Motor neuron (in vitro differentiated cells): ENCODE measurements at regions not wholly inside any gene's neighbourhood (a gene's known extent, or its start where the extent isn't known, plus 50 kb on each side); places are given as distances from the start of the nearest gene placed in this dataset.

ENCODE experiments used
- ATAC-seq, 8 experiments: fragments of 200-7000 bp; cut with Tn5 transposase; replicated peaks in 6 of 8; 2 replicates each; pipeline ENCODE4 v1.8.0; 2021; ENCODE audit warnings: mild to moderate bottlenecking in 8 of 8, moderate library complexity in 8 of 8
- H3K27ac ChIP-seq, 2 donors: fragments of 250-450 bp; sonication (Bioruptor Pico); 2 replicates each; pipeline ENCODE4 v1.9.0; 2021; ENCODE audit warnings: antibody characterized with exemption in 2 of 2, mild to moderate bottlenecking in 2 of 2, moderate library complexity in 1 of 2
- H3K4me1 ChIP-seq, 2 donors: fragments of 250-450 bp; sonication (Bioruptor Pico); replicated peaks in 1 of 2; 2 replicates each; pipeline ENCODE4 v1.6.1; 2021; ENCODE audit warnings: antibody characterized with exemption in 2 of 2, mild to moderate bottlenecking in 2 of 2, moderate library complexity in 1 of 2
- H3K4me3 ChIP-seq, 5 donors: fragments of 250-450 bp; sonication (Bioruptor Pico); 2 replicates each; pipeline ENCODE4 v1.9.0; 2021; ENCODE audit warnings: antibody characterized with exemption in 5 of 5, mild to moderate bottlenecking in 5 of 5, moderate library complexity in 4 of 5
- WGBS, 10 experiments: fragments of 450-650 bp; shearing (Covaris generic); methylation state at CpG; one replicate each; pipeline ENCODE4 v1.0.0; 2022; 5-methylcytosine and 5-hydroxymethylcytosine counted together
- in situ Hi-C, 9 experiments: fragments of 400-800 bp; cut with MboI; loops; one replicate each; pipeline ENCODE4 v1.15.0; 2021; ENCODE audit warnings: low sequenced_read_pairs in 9 of 9, low pct_unique_long_range_greater_than_20kb in 2 of 9; ENCODE audit not compliant: unreplicated experiment in 9 of 9

- WGBS, 10 experiments, result 20 to 100% (median 89%) methylated on average over 1 to 12 of the region's 12 CpGs
- Histone ChIP-seq H3K27ac (no peak overlapping the region), H3K4me3 (no peak overlapping the region), H3K4me1 (no peaks in the 10 kb centered on the region)
- ATAC-seq, result peak in 3 of 8 experiments; percentile 20 to 94 (median 41)
- in situ Hi-C loops, result no loop called here
Measured at GRCh38 chr10:121655254-121656144, 57.3 kb upstream of the FGFR2 start.

DNA sequence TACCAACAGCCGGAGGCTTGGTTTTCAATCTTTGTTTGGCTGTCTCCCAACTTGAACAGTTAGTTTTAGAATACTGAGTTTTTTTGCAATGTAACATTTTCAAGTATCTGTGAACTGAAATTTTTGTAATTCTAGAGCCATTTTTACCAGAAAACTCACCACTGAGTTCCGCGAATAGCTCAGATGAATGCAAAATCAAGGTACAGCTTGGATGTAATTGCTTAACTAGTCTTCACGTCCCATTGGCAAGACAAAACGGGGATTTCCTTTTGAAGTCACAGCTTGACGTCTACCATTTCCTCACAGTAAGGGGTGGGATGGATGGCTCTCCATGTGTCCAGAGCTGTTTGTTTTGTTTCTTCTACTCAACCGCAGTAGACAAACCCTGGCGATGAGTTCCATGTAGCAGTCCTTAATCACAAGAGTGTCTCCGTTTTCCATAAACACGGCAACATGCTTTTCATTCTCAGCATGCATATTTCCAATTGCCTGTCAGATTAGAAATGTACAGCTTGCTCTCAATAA is 55.8 kb upstream of the FGFR2 start:
- H3K4me1 ChIP-seq, result no peaks in the 10 kb centered on the region
- no peak for ATAC-seq
- in situ Hi-C loops, result no loop called here
- WGBS, 10 experiments, result 27 to 91% (median 77%) methylated on average over 4 to 8 of the region's 10 CpGs
- H3K4me3 ChIP-seq, result no peak overlapping the region
- H3K27ac ChIP-seq, result no peak overlapping the region

- H3K4me3 ChIP-seq, result no peak overlapping the region
- in situ Hi-C loops, result no loop called here
- no peak overlapping the region for H3K27ac ChIP-seq
- H3K4me1 ChIP-seq, result no peaks in the 10 kb centered on the region
- no peak for ATAC-seq
- 20 to 100% (median 93%) methylated on average over 1 to 4 of the region's 8 CpGs; no CpG with 5 or more reads in 1 of the 10 experiments for WGBS, 10 experiments
Measured at GRCh38 chr10:121653608-121654007, 55.4 kb upstream of the FGFR2 start.

DNA sequence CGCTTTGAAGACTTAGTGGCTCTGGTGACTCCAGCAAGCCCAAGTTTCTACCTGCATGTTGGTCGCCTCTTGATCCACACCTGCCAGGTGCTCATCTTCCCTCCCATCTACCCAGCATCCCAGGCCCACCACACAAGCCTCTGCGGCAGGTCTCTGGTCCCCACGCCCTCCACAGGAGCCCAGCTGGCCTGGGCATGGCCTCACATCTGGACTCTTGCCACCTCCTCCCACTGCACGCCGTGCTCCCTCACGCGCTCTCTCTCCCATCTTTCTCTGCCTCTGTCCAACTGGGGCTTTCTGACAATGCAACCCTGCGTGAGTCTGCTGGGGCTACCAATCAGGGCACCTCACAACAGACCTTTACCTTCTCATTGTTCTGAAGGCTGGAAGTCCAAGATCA is 50.2 kb upstream of the FGFR2 start:
- no peak overlapping the region for H3K27ac ChIP-seq
- no peak overlapping the region for H3K4me3 ChIP-seq
- in situ Hi-C loops, result no loop called here
- peaks cover 0 to 6% of the 10 kb centered on the region in 2 donors for H3K4me1 ChIP-seq
- 0 to 92% (median 82%) methylated on average over 1 to 2 of the region's 9 CpGs; no CpG with 5 or more reads in 4 of the 10 experiments for WGBS, 10 experiments
- no peak for ATAC-seq

GRCh38 chr10:121648059-121648458 is 49.8 kb upstream of the FGFR2 start:
- Histone ChIP-seq H3K27ac (no peak overlapping the region), H3K4me3 (no peak overlapping the region), H3K4me1 (peaks cover 0 to 6% of the 10 kb centered on the region in 2 donors)
- WGBS, 10 experiments, result 0 to 100% (median 25%) methylated on average over 1 to 3 of the region's 7 CpGs; no CpG with 5 or more reads in 3 of the 10 experiments
- ATAC-seq, result peak in 4 of 8 experiments; percentile 26 to 66 (median 38)
- in situ Hi-C loops, result no loop called here
